Skeletal muscle satellite cell (primary cell): ENCODE measurements at regions not wholly inside any gene's neighbourhood (a gene's known extent, or its start where the extent isn't known, plus 50 kb on each side); places are given as distances from the start of the nearest gene placed in this dataset.

ENCODE experiments used
- H3K27me3 ChIP-seq: 2 replicates; pipeline ENCODE4 v1.7.0; 2013; ENCODE audit warnings: low read length; ENCODE audit not compliant: control insufficient read depth, insufficient read depth
- H3K36me3 ChIP-seq: 2 replicates; pipeline ENCODE4 v1.7.0; 2013; ENCODE audit warnings: mild to moderate bottlenecking, control low read depth, low read length; ENCODE audit not compliant: insufficient read depth
- H3K4me1 ChIP-seq: 2 replicates; pipeline ENCODE4 v1.7.0; 2013; ENCODE audit warnings: low read length; ENCODE audit not compliant: control insufficient read depth, insufficient read depth
- H3K4me2 ChIP-seq: 2 replicates; pipeline ENCODE4 v1.7.0; 2013; ENCODE audit warnings: mild to moderate bottlenecking, low read length
- H3K4me3 ChIP-seq: 2 replicates; pipeline ENCODE4 v1.7.0; 2013; ENCODE audit warnings: low read length
- H3K9ac ChIP-seq: 2 replicates; pipeline ENCODE4 v1.7.0; 2013; ENCODE audit warnings: mild to moderate bottlenecking, low read depth, low read length, moderate library complexity
- H3K9me3 ChIP-seq: replicated peaks from 2 replicates; pipeline ENCODE4 v1.7.0; 2013; ENCODE audit warnings: mild to moderate bottlenecking, control low read depth, low read length

DNA sequence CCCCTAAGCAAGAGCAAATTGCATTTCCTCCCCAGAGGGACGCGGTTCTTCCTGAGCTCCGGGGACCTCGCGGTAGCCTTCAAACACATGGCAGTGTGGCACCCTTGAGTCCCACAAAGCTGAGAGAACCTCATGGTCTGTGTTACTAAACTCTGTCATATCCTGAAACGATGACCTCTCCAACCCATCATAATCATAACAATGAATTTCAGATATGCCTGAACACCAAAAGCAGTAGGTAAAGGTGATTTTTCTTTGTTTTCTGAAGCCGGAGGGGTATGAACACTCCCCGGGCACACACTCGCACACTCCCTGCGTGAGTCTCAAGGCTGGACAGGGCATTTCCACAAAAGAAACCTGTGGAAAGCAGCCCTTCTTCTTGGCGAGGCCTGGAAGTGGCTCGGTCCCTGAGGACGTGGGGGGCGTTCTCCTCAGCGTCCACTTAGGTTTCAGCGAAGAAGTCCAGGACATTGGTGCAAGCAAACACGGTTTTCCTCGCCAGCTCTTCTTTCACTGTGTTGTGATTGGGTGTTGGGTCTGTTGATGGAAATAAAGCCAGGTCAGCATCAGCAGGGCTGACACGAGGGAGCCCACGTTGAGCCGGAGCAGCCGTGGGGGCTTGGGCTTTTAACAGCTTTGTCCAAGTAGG is 183.4 kb downstream of the ERMARD start:
- Histone ChIP-seq H3K9me3 (peaks cover 10% of the 10 kb centered on the region), H3K9ac (no peak overlapping the region), H3K4me2 (no peak overlapping the region), H3K27me3 (no peaks in the 10 kb centered on the region), H3K4me3 (no peak overlapping the region), H3K36me3 (no peaks in the 10 kb centered on the region), H3K4me1 (no peaks in the 10 kb centered on the region)

DNA sequence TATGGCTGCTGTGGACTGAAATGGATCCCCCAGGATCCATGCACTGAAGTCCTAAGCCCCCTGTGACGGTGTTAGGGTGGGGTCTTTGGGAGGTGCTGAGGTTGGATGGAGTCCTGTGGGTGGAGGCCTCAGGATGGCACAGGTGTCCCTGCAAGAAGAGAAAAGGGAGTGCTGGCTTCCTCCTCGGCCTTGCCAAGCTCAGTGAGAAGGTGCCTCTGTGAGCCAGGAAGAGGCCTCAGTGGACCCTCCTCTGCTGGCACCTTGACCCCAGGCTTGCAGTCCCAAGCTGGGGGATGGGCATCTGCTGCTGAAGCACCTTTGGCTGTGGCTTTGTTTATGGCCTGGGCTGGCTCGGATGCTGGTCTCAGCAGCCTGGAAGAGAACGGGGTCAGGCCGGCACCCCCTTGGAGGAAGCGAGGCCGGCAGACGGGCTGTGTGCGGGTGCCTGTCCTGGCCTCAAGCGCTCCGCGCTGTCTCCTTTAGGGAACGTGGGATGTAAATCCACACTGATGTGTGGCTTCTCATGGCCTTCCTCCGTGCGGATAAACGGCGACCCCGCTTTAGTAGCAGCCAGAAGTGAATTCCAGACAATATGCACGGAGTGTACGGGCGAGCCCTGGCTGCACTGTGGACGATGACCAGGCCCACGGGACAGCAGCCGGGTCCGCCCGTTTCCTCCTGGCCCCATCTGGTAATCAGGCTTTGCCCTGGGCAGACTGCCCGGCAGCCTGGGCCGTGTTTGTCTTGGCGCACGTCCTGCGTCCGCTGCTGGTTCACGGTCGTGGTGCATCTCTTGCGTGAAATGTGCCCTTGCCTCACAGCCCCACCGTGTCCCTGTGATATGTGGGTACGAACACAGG is 182.6 kb downstream of the ERMARD start:
- Histone ChIP-seq H3K36me3 (no peaks in the 10 kb centered on the region), H3K4me3 (no peak overlapping the region), H3K9ac (no peak overlapping the region), H3K4me2 (no peak overlapping the region), H3K27me3 (no peaks in the 10 kb centered on the region), H3K9me3 (peaks cover 5% of the 10 kb centered on the region), H3K4me1 (no peaks in the 10 kb centered on the region)

DNA sequence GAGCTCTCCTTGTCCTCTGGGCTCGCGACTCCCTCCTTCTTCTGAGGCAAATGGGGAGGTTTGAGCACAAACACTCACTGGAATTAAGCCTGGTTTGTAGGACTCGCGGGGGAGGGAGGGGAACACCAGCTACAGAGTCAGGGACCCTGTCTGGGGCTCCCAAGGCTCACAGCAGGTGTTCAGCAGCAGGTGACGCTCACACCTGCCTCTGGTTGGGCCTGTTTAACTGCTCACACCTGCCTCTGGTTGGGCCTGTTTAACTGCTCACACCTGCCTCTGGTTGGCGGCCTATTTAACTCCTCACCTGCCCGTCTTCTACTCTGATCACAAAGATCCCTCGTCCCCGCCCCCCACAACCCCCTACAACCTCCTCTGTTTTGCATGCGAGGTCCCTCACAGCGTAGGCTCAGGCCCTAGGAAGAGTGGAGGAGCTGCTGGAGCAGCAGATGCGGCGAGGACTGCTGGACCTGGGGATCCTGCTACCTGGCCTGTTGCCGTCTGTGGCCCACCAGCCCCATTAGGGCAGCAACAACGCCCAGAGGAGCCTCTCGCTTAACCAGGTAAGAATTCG is 181.9 kb downstream of the ERMARD start:
- Histone ChIP-seq H3K9me3 (peaks cover 10% of the 10 kb centered on the region), H3K36me3 (no peaks in the 10 kb centered on the region), H3K27me3 (no peaks in the 10 kb centered on the region), H3K4me2 (no peak overlapping the region), H3K9ac (no peak overlapping the region), H3K4me3 (no peak overlapping the region), H3K4me1 (no peaks in the 10 kb centered on the region)

DNA sequence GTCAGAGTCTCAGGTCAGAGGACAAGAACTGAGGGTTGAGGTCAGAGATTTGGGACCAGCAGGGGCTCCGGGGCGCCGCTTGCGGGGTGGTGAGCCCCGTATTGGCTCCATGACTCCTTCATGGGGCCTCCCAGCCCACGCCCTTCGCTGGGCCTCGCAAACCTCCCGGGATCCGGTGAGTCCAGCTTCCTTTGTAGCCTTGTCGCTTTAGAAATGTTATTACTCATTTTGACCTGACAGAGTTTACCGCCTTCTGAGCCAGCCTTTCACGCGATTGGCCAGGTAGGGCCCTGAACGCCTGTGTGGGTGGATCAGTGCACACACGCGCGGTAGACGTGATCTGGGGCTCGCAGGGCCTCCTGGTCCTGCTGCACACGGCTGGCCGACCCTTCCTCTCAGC is 181.1 kb downstream of the ERMARD start:
- no peak overlapping the region for H3K4me2 ChIP-seq
- H3K27me3 ChIP-seq: no peaks in the 10 kb centered on the region
- no peak overlapping the region for H3K9ac ChIP-seq
- H3K9me3 ChIP-seq: peaks cover 10% of the 10 kb centered on the region
- no peaks in the 10 kb centered on the region for H3K36me3 ChIP-seq
- H3K4me1 ChIP-seq: no peaks in the 10 kb centered on the region
- no peak overlapping the region for H3K4me3 ChIP-seq

DNA sequence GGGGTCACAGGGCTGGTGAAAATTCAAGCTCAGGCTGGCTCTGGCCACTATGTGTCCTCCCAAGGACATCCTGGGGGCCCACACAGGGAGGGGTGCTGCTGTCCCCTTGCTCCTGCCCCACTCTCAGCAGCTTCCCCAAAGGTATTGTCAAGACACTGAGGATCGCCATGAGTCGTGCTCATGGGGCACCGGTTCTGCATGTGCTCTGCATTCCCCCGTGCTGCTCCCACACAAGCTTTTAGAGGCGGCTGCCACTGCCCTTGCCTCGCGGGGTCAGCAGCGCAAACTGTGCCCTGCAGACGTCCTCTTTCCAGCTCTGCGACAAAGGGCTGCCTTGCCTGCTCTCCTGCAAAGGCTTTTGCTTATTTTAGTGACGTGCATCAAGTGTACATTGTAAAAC is 179.8 kb downstream of the ERMARD start:
- H3K36me3 ChIP-seq: no peaks in the 10 kb centered on the region
- H3K4me2 ChIP-seq: no peak overlapping the region
- no peaks in the 10 kb centered on the region for H3K4me1 ChIP-seq
- no peak overlapping the region for H3K9ac ChIP-seq
- H3K27me3 ChIP-seq: no peaks in the 10 kb centered on the region
- H3K4me3 ChIP-seq: no peak overlapping the region
- H3K9me3 ChIP-seq: peaks cover 16% of the 10 kb centered on the region

DNA sequence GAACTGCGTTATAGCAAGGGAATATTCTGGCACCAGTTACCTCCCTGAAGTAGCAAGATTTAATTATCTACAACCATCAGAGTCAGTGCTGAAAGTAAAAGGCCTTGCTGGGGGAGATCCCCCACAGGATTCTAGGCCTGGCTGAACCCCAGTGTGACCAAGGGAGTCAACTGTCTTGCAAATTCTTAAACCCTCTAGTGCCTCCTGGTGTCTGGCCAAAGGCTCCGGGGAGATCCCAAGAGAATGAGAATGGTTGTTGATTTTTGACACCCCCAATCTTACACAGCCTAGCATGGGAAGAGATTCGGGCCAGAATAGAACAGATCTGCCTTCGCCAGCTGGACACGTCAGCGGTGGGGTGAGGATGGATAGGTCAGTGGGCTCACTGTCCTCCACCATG is 179.4 kb downstream of the ERMARD start:
- no peak overlapping the region for H3K9ac ChIP-seq
- no peaks in the 10 kb centered on the region for H3K36me3 ChIP-seq
- H3K4me1 ChIP-seq: no peaks in the 10 kb centered on the region
- no peaks in the 10 kb centered on the region for H3K27me3 ChIP-seq
- no peak overlapping the region for H3K4me3 ChIP-seq
- peaks cover 21% of the 10 kb centered on the region for H3K9me3 ChIP-seq
- H3K4me2 ChIP-seq: no peak overlapping the region

DNA sequence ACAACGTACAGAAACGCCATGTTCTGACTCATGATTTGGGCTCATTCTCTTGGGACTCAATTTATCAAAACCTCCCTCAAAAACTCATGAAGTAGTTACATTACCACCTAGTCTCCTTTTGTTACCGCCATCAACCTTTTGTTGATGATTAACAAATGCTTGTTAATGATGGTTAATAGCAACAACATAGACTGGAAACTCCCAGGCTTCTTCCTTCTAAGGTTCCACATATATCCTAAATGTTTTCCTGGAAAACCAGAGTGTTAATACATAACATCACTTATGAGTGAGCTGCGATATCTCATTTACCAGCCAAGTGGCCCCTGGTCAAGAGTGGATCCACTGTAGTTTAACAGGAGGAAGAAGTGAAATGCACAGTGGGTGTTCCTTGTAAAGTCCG is 176.3 kb downstream of the ERMARD start:
- H3K9ac ChIP-seq: no peak overlapping the region
- H3K4me3 ChIP-seq: no peak overlapping the region
- H3K9me3 ChIP-seq: peaks cover 30% of the 10 kb centered on the region
- H3K27me3 ChIP-seq: no peaks in the 10 kb centered on the region
- H3K36me3 ChIP-seq: no peaks in the 10 kb centered on the region
- no peaks in the 10 kb centered on the region for H3K4me1 ChIP-seq
- no peak overlapping the region for H3K4me2 ChIP-seq

DNA sequence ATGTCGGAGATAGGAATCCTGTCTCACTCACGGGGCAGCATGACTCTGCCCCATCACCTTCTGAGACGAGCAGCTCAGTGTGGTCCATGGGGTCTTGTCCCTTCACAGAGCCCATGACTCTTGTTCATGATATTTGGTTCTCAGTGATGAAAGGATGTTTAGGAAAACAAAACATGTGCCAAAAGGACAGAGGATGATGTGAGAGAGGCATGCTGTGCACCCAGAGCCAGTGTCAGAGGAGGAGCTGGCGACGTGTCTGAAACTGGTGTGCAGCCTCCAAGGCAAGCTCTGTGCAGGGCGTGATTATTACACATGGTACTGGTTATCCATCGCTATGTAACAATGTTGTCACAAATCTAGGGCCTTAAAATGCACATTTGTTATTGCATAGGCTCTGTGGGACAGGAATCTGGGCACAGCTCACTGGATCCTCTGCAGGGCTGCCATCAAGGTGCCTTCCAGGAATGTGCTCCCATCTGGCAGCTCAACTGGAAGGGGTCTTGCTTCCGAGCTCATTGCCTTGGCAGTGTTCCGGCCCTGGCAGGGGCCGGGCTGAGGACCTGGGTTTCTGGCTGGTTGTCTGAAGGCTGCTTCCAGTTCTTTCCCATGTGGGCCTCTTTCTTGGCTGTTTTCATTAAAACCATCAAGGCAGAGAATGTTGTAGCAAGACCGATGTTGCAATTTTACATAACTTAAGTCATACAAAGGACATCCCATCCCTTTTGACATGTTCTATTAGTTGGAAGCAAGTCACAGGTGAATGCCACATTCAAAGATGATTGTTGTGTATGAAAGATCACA is 175.4 kb downstream of the ERMARD start:
- Histone ChIP-seq H3K4me2 (no peak overlapping the region), H3K36me3 (no peaks in the 10 kb centered on the region), H3K9ac (no peak overlapping the region), H3K9me3 (peaks cover 27% of the 10 kb centered on the region), H3K27me3 (no peaks in the 10 kb centered on the region), H3K4me3 (no peak overlapping the region), H3K4me1 (no peaks in the 10 kb centered on the region)

DNA sequence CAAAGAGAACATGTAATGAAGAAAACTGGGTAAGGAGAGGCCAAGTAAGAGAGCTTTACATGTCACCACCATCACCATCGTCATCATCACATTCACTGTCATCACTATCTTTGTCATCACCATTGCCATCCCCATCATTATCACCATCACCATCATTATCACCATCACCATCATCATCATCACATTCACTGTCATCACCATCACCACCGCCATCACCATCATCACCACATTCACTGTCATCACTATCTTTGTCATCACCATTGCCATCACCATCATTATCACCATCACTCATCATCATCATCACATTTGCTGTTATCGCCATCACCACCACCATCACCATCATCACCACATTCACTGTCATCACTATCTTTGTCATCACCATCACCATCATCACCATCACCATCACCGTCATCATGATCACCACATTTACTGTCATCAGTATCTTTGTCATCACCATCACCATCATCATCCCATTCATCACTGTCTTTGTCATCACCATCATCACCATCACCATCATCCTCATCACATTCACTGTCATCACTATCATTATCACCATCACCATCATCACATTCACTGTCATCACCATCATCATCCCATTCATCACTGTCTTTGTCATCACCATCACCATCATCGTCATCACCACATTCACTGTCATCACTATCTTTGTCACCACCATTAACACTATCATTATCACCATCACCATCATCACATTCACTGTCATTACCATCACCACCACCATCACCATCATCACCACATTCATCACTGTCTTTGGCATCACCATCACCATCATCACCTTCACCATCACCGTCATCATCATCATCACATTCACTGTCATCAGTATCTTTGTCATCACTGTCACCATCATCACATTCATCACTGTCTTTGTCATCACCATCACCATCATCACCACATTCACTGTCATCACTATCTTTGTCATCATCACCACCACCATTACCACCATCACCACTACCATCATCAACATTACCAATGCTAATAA is 172.3 kb downstream of the ERMARD start:
- Histone ChIP-seq H3K9ac (no peak overlapping the region), H3K9me3 (peaks cover 29% of the 10 kb centered on the region), H3K4me3 (no peak overlapping the region), H3K36me3 (no peaks in the 10 kb centered on the region), H3K27me3 (no peaks in the 10 kb centered on the region), H3K4me2 (no peak overlapping the region), H3K4me1 (no peaks in the 10 kb centered on the region)

DNA sequence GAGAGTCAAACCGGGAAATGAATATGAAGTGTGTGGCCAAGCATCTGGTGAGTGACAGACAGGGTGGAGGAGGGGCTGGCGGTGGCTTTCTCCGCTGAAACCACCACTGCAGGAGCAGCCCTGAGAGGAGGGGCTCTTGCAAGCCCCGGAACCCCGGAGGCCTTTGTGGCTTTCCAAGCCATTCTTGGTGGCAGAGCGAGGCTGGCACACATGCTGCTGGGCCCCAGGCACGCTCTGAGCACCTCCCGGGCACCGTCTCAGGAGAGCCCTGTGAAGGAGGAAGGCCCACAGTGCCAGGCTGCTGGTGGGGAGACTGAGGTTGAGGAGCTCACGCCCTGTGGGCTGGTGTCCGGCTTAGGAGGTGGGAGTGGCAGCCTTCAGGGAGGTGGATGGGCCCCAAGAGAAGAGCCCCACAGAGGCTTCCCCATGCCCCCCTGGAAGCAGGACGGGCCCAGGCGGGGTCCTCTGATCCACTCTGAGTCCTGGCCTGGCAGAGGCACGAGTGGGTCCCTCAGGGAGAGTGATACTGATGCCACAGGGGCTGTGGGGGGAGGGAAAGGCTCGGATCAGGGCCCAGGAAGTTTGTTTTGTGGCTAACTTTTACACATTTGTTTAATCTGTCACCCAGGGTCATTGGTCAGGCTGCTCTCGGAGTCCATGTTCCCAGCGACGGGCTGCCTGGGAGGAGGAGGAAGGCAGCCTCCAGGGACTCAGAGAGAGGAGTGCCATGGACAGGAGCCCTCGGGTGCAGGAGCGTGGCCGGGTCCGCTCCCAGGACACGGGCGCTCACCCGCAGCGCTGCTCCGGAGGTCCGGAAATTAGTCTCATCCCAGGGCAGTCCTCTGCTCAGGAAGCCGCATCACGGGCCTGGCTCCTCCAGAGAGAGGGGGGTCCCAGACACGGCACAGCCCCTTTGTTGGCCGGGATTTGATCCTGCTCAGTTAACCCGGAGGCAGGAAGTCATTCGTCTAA is 170.7 kb downstream of the ERMARD start:
- Histone ChIP-seq H3K4me1 (no peaks in the 10 kb centered on the region), H3K9ac (no peak overlapping the region), H3K4me3 (no peak overlapping the region), H3K9me3 (peaks cover 39% of the 10 kb centered on the region), H3K4me2 (no peak overlapping the region), H3K36me3 (no peaks in the 10 kb centered on the region), H3K27me3 (no peaks in the 10 kb centered on the region)
